ENCODE measurements at regions not wholly inside any gene's neighbourhood (a gene's known extent, or its start where the extent isn't known, plus 50 kb on each side); places are given as distances from the start of the nearest gene placed in this dataset.

DNA sequence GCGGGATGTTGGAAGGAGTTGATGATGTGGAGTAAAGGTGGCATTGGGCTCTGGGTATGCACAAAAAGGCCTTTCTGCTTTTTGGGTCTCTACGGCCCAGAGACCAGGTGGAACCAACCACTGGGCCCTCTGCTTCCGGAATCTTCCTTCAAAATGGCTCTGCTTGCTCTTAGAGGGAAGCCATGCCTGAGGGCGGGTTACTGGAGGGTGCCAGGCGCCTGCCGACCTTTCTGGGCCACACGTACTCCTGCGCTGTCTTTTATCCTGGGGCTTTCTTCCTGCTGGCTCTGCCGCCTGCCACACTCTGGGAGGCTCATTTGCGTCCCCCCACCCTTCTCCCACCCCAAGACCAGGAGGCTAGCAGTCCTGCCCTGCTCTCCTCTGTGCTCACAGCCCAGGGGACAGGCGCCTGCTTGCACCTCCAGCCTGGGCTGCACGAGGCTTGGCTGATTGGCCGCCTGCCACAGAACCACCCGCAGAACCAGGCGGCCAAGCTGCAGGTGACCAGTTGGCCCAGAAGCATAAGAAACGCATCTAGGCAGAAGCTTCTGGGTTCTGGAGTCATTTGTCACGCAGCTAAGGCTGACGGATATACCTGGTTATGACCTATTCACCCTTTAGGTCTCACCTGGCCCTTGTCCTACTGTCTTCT lies 536.9 kb downstream of the TBC1D22A start:
- DNase-seq (ENCODE audit: low spot score), result no peak

DNA sequence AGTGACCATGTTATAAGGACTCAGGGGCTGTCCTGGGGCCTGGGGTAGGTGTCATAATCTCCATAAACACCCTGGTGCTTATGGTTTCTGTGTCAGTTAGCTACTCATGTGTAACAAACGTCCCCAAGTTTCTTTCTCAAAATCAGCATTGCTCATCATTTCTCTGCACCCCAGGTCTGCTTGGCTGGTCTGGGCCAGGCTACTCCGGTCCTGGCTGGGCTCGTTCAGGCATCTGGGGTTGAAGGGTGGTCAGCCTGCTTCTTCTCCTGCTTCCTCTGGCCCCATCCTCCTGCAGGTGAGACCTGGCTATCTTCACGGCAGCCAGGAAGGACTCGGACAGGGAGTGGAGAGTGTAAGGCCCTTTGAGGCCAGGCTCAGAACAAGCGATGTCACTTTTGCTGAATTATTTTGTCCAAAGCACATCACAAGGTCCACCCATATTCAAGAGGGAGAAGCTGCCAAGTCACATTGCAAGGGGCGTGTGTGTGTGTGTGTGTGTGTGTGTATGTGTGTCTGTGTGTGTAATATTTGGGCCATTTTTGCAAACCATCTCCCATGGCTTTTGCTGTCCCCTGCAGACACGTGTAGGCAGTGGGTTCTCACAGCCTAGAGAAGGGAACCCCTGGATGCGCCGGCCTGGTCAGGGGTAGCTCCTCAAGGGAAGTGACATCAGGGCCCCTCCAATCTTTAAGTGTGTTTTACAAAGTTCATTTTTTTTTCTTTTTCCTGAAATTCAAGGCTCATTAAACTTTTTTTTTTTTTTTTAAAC lies 535.8 kb downstream of the TBC1D22A start:
- no peak for DNase-seq (ENCODE audit: low spot score)

DNA sequence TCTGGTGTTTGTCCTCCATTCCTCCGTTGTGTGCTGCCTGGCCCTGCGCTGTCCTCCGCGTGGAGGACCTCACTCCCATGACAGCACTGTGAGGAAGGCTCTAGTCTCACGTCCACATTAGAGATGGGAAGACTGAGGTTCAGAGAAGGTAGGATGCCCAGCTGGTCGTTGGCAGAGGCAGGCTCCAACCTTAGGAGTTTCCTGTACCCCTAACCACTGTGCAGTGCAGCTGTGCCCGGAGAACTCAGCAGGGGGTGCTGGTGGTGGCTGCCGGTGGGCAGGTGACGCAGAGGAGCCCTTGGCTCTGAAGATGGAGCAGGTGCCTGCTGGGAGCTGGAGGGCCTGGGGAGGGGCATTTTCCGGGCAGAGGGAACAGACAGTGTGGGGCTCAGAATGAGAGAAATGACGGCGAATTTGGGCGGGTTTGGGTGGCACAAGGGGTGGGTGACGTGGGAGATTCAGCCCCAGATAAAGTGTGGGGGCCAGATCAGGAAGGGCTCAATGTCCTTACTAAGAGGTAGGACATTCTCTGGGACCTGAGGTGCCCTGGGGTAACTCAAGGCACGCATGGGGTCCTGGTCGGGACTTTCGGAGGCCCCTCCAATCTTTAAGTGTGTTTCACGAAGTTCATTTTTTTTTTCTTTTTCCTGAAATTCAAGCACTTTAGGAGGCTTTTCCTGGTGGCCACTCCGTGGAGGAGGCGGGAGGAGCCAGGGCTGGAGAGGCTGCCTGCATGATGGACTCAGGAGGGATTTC lies 535.0 kb downstream of the TBC1D22A start:
- no peak for DNase-seq (ENCODE audit: low spot score)

DNA sequence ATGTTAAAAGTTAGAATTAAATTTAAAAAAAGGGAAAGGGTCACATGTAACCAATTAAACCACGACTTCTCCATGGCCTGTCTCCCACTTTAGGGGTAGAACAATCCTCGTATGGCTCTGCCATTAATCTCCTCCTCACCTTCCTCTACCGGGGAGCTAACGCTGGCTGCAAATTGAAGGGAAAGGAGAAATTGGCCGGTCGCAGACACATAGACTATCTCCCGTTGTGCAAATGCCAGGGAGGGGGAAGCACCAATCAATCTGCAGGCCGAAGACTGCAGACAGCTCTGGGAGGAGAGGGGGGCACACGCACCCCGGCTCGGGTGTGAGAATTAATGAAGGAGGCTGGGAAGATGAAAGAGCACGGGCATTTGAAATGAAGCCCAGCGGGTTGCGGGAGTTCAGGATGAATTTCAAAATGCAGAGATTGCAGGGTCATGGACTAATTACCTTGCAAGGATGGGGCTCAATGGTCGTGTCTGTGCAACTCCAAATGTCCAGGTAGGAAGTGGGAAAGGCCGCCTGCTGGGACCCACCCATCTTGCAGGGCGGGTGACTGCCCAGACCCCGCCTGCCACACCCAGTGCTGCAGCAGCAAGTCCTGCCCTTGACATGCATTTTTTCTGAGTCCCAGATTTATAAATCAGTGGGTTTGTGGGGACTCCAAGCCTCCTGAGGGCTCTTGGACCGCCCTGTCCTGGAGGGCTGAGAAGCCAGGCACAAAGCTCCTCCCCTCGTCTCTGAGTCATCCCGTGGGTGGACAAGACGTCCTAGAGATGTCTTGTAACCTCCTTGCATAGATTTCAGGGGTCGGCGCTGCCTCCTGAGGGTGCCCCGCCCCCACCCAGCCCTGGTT lies 534.2 kb downstream of the TBC1D22A start:
- no peak for DNase-seq (ENCODE audit: low spot score)

DNA sequence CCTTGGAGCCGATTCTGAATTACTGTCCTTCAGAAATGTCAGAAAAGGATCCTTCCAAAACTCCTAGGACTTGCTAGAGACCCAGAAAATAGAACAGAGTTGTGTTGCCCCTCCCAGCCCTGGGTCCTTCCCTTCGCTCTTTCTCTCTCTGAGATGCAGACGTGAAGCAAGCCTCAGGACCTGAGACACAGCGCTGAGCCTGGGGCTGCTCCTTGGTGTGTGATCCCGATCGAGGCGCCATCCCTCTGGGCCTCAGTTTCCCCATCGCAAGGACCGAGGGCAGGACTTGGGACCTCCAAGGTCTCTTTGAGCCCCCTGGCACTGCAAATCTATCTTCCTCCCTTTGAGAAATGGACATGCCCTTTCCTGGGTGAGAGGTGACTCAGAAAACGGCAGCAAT lies 533.5 kb downstream of the TBC1D22A start:
- no peak for DNase-seq (ENCODE audit: low spot score)

DNA sequence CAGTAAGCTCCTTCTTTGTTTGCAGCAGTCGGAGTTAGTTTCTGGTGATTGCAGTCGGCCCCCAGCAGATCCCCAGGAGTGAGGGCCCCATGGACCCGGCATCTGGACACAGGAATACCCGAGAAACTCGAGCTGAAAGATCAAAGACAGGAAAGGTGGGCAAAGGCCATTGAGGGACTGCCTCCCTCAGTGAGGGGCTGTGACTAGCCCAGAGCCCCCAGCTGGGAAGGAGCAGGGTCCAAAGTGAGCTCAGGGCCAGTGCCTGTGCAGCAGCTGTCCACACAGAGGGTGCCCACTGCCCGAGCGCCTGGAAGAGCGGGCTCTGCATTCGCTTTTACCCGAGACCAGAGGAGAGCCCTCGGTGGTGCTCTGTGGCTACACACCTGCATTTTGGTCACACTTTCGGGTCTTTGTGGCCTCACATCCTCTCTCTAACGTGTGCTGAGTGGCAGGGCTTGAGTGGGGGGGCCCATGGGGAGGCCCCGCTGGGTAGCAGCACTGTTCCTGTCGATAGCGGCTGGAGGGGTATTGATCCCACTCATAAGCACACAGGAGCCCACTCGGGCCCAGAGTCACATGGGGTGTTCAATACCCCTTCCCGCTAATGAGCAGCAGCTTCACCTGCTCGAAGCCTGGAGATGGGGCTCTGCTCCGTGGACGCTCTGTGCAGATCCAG lies 532.9 kb downstream of the TBC1D22A start:
- no peak for DNase-seq (ENCODE audit: low spot score)

DNA sequence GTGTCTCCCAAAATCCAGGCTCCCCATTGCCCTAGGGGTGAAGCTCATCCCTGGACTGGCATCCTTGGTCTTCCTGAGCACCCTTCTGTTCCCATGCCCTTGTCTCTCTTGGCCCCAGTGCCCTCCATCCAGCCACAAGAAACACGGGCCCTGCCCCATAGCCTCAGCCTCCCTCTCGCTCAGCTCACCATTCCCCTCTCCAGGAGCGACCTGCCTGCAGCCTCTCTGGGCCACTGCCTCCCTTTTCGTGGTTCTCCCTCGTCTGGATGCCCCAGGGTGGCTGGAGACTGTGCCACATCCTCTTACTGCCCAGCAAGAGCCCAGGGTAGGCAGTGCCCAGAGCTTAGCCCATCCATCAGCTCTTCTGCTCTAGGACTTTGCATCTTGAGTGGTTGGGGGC lies 532.1 kb downstream of the TBC1D22A start:
- no peak for DNase-seq (ENCODE audit: low spot score)

DNA sequence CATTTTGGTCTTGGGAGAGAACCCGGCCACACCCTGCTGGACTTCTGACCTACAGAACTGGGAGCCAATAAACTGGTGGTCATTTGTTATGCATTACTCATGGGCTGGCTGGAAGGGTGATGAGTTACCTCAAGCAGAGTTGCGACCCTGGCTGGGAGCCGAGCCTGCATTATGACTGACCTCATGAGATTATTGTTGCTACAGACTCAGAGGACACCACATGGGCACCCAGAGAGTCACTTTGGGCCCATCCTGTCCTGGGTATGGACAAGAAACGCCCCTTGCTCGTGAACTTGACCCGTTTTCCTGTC lies 531.7 kb downstream of the TBC1D22A start:
- peak; percentile 70 for DNase-seq (ENCODE audit: low spot score)

DNA sequence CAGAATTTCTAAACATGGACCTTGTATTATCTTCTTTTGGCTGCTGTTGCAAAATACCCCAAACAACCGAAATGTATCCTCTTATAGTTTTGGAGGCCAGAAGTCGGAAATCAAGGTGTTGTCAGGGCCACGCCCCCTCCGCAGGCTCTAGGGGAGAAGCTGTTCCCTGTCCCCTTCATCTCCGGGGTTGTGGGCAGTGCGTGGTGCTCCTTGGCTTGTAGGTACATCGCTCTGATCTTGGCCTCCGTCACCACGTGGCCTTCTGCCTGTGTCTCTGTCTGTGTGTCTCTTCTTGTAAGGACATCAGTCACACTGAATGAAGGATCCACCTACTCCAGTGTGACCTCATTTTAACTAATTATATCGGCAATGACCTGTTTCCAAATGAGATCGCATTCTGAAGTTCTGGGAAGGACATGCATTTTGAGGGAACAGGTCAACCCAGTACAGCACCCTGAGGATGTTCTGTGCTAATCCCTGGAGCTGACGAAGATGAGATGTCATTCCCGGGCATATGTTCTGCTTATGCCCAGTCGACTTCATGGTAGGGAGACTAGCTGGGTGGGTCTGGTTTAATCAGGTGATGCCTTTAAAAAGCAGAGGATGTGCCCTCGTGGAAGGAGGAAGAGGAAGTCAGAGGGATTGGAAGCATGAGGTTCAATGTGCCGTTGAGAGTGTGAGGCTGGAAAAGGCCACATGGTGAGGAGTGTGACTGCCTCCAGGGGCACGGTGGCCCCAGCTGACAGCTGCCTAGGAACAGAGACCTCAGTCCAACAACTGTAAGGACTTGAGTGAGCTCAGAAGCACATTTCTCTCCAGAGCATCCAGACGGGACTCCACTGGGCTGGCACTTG lies 531.1 kb downstream of the TBC1D22A start:
- DNase-seq (ENCODE audit: low spot score), result no peak

DNA sequence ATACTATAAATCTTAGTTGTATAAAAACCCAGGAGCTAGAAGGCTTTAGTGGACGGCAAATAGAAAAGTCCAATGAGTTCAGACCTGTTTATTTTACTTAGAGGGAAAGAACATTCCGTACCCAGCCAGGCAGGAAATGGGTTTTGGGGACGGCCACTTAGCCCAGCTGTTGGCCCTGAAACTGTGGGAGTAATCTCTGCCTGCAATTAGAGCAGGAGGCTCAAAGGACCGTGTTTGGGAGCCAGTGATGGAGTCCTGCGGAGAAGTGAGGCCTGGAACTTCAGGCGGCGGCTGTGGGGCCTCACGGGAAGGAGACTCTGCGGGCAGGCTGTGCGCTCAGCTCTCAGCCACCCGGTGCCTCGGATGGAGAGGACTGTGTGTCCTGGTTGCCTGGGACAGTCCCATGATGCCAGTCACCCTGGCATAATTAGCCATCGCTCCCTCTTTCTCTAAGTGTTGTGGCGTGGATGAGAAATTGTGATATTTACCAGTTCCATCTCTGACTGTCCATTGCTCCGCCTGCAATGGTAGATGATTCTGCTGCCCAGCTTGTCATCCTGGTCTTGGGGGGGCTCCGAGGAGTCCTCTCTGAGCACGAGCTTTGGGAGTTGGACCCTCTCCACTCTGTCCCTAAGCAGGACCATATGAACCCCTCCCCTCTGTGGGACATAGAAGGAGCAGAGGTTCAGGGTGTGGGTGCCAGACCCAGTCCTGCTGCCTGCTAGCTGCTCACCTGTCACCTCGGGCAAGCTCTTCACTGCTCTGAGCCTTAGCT lies 530.3 kb downstream of the TBC1D22A start:
- no peak for DNase-seq (ENCODE audit: low spot score)

DNA sequence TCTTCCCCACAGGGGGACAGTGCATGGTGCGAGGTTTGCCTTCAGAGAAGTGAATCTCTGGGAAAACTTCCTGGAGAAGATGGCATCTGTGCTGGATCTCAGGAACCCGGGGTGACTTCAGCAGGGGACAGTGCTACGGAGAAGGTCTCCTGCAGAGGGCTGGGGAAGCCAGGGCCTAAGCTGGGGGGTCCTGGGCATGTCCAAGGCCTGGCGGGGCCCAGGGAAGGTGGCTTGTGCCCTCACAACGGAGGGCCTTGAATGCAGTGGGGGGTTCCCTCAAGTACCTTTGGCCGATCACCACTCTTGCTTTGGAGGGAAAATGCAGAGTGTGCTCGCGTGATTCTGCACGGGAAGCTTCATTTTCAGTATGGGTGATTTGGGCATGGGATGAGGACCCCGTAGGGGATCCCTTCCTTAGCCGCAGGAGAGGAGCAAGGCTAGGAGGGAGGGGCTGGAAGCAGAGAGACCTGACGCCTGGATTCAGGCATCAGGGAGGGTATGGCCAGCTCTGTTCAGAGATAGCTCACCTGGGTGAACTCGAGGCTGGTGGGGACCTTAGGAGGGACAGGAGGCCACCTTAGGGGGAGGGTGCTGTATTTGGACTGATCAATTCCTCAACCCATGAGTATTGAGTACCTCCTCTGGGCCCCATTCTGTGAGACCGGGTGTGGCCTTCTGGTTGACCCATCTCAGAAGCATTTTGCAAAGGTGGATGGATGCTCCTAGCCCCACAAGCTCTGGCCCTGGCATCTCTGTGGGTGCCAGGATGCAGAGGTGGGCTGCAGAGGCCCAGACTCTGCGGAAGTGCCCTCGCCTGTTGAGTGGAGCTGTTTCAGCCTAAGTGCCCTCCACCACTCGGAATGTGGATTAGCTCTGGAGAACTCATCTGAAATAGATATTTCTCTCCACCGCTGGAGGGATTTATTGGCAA lies 529.4 kb downstream of the TBC1D22A start:
- no peak for DNase-seq (ENCODE audit: low spot score)

DNA sequence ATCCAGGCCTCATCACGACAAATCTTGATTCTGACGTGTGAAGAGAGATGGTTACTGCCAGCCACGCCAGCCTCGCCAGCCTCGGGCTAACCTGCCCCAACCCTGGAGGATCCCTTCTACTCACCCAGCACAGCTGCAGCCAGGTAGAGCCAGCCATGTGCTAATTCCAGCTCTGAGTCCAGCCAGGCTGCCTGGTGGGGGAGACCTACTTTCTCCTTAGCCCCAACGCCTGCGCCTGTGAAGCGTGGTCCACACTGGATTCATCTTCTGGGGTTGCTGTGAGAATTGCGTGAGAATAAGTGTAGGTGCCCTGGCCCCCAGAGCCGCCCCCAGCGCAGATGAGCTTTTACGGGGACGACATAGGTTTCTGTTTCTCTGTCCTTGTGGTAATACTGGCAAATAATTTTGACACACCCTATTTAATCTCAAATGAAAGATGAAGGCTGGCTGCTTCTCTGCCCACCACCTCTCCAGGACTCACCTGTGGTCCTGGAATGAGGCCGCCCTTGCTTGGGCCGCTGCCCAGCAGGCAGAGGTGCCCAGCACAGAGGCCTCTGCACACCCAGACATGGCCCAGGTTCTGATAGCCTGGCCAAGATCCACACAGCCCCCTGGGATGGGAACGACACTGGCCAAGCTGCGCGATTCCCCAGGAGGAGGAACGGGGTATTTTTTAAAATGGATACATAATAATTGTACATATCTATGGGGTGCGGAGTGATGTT lies 528.4 kb downstream of the TBC1D22A start:
- no peak for DNase-seq (ENCODE audit: low spot score)

DNA sequence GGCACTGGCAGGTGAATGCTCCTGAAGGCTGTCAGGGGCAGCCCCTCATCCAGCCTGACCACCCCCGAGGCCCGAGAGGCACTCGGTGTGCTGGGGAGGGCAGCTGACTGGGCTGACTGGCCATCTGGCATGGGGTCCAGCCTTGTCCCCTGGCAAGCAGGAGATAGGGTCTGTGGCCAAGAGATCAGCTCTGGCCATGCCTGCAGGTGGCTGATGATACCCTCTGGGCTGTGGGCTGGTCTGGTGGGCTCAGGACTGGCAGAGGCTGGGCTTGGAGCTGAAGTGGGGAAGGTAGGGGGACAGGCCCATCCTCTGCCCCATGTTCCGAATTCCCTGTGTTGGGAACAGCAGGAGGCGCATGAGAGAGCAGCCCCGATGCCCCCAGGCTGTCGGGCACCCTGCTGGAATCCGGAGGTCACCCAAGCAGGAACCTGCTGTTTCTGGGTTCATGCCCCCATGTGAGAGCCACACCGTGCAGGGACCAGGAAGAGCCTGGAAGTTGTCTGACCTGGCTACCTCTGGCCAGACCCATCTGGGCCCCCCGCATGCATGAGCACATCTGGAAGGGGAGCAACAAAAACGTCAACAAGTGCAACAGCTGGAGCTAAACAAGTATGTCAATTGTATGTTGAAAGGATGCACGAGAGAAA lies 527.0 kb downstream of the TBC1D22A start:
- DNase-seq (ENCODE audit: low spot score), result no peak

DNA sequence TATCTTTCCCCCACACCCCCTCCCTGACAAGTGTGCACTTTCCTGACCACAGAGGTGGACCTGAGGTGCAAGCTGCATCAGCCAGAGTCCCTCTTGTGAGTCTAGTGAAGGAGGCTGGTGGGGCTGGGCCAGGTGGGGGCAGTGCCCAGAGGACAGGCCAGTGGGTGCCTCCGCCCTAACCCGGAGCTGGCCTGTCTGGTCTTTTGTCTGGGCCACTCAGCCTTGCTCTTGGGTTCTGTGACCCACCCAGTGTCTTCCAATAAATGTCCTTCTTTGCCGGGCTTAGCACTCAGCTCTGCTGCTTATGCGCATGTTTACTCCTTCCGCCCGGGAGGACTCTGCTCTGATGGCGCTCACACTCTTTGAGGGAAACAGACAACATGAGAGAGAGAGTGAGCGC lies 526.2 kb downstream of the TBC1D22A start:
- no peak for DNase-seq (ENCODE audit: low spot score)

DNA sequence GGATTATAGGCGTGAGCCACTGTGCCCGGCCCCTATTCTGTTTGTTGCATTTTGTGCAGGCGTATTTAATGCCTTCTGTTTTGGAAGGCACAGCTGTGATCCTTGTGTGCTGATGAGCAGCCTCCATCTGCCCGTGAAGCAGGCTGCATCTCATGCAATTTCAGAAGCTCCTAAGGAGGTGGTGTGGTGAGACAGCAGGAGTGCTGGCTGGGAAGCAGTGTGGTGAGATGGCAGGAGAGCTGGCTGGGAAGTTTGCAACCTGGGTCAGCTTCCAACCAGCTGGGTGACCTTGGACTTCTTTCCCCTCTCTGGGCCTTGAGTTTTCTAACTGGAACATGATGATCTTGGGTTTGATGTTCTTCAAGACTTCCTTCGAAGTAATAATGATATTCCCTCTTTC lies 525.1 kb downstream of the TBC1D22A start:
- DNase-seq (ENCODE audit: low spot score), result no peak

DNA sequence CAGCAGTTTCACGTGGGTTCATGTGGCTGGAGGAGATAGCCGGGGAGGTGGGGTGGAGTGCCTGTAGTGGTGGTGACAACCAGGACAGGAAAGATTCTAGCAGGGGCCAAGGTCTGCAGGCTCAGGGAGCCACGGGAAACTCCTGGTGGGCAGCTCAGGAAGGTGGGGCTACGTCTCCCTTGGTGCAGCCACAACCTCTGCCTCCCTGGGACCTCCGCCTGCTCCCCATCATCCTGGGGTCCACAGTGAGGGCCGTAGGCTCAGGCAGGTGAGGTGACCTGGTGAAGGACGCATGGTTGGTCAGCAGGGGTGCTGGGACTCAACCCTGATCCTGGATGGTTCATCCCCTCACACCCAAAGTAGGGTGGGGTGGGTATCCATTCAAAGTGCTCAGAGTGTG lies 524.1 kb downstream of the TBC1D22A start:
- DNase-seq (ENCODE audit: low spot score), result no peak

DNA sequence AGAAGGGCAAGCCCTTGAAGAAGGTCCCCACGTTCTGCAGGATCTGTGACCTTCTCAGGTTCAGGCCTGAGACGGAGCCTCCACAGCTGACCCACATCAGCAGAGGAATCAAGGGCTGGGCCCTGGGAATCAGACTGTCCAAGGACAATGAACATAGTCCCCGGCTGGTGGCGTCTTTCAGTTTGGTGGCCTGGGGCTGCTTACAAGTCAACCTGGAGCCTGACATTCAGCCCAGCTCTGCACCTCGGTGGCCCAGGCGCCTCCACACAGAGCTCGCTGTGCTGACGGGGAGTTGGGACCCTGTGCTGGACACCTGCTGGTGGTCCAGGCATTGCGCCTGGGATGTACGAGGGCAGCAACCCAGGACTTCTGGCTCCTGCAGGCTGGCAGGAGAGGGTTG lies 523.5 kb downstream of the TBC1D22A start:
- no peak for DNase-seq (ENCODE audit: low spot score)

DNA sequence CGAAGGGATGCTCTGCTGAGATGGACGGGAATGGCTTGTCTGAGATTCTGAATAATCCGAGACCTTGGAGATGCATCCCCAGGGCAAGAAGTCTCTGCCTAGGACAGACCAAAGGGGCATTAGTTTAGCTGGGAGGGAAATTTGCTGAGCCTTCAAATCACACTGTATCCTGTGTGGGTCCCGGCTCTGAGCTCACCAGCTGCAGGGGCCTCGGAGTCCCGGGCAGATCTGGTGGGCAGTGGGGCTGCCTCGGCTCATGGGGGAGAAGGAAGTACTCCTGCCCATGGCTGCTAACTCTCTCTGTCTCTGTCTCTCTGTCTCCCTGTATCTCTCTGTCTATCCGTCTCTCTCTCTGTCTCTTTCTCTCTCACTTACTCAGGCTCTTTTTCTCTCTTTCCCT lies 522.4 kb downstream of the TBC1D22A start:
- no peak for DNase-seq (ENCODE audit: low spot score)

All from AG08395 (cell line).